GM23338 (cell line): ENCODE measurements at regions not wholly inside any gene's neighbourhood (a gene's known extent, or its start where the extent isn't known, plus 50 kb on each side); places are given as distances from the start of the nearest gene placed in this dataset.

Experiments used
- CREB1 ChIP-seq: fragments of 250-450 bp; sonication (Bioruptor Pico); IDR thresholded peaks from 2 replicates; pipeline ENCODE4 v1.5.0; 2020; ENCODE audit warnings: low read depth, mild to moderate bottlenecking, moderate library complexity
- EZH2 ChIP-seq: fragments of 200-600 bp; sonication (generic); IDR thresholded peaks from one replicate; pipeline ENCODE4 v1.8.0; 2017; ENCODE audit warnings: antibody characterized with exemption, mild to moderate bottlenecking, low read depth; ENCODE audit not compliant: unreplicated experiment
- EZH2phosphoT487 ChIP-seq: fragments of 200-600 bp; sonication (generic); IDR thresholded peaks from one replicate; pipeline ENCODE4 v1.8.1; 2018; ENCODE audit warnings: antibody characterized with exemption; ENCODE audit not compliant: unreplicated experiment
- JUNB ChIP-seq: IDR thresholded peaks from one replicate; pipeline ENCODE4 v1.6.1; 2016; ENCODE audit warnings: antibody characterized with exemption; ENCODE audit not compliant: unreplicated experiment
- NANOG ChIP-seq: IDR thresholded peaks from 2 replicates; pipeline ENCODE4 v1.6.1; 2016; ENCODE audit warnings: antibody characterized with exemption, borderline replicate concordance
- POLR2AphosphoS5 ChIP-seq: IDR thresholded peaks from 2 replicates; pipeline ENCODE4 v1.6.1; 2016; ENCODE audit warnings: antibody characterized with exemption, low read depth
- ZNF114 ChIP-seq: fragments of 250-450 bp; sonication (Bioruptor Pico); IDR thresholded peaks from 2 replicates; pipeline ENCODE4 v1.5.0; 2020; ENCODE audit warnings: mild to moderate bottlenecking, moderate library complexity
- ZNF331 ChIP-seq: fragments of 250-450 bp; sonication (Bioruptor Pico); IDR thresholded peaks from 2 replicates; pipeline ENCODE4 v1.5.0; 2020; ENCODE audit warnings: low read depth, mild to moderate bottlenecking, moderate library complexity
- TF ChIP-seq, protein P1 (sequence below), 2 experiments: fragments of 200-600 bp in 1 of 2; sonication (generic) in 1 of 2; conservative IDR thresholded peaks; 2 replicates each; pipeline versions ENCODE4 v1.5.1 to v1.6.1; 2016 to 2017; ENCODE audit warnings: antibody characterized with exemption in 2 of 2, low read depth in 2 of 2, mild to moderate bottlenecking in 2 of 2, moderate library complexity in 1 of 2
- TF ChIP-seq, protein P2 (sequence below): IDR thresholded peaks from one replicate; pipeline ENCODE4 v1.6.1; 2018; ENCODE audit warnings: antibody characterized with exemption; ENCODE audit not compliant: unreplicated experiment
- TF ChIP-seq, protein P3 (sequence below): IDR thresholded peaks from 2 replicates; pipeline ENCODE4 v1.6.1; 2016; ENCODE audit warnings: antibody characterized with exemption

DNA sequence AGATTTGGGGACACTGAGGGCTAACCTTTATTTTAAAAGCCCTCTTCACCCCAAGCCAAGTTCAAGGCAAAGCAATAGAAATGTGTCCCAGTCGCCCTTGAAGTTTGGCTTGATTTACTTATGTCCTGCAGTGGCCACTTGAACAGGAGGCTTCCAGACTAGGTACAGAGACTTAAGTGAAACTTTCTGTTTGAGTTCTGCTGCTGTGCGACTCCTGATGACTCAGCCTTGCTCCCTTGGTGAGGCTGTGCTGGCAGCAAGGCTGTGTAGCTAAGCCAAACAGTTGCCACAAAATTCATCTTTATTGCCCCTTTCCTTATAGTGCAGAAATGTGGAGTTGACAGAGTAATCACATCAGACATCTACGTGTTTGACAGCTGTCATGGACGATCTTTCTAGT lies 68.8 kb upstream of the NTRK2 start:
- TF ChIP-seq, protein P1, sequence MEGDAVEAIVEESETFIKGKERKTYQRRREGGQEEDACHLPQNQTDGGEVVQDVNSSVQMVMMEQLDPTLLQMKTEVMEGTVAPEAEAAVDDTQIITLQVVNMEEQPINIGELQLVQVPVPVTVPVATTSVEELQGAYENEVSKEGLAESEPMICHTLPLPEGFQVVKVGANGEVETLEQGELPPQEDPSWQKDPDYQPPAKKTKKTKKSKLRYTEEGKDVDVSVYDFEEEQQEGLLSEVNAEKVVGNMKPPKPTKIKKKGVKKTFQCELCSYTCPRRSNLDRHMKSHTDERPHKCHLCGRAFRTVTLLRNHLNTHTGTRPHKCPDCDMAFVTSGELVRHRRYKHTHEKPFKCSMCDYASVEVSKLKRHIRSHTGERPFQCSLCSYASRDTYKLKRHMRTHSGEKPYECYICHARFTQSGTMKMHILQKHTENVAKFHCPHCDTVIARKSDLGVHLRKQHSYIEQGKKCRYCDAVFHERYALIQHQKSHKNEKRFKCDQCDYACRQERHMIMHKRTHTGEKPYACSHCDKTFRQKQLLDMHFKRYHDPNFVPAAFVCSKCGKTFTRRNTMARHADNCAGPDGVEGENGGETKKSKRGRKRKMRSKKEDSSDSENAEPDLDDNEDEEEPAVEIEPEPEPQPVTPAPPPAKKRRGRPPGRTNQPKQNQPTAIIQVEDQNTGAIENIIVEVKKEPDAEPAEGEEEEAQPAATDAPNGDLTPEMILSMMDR (conservative IDR thresholded peaks at IDR 0.05; ENCODE audit: low read depth in 2 of 2), result no peak
- TF ChIP-seq ZNF331 (CRISPR knock-in tag) (no peak), CREB1 (CRISPR knock-in tag) (no peak), ZNF114 (CRISPR knock-in tag) (no peak), POLR2AphosphoS5 (no peak), EZH2 (no peak), NANOG (no peak), EZH2phosphoT487 (no peak), JUNB (no peak)
- TF ChIP-seq, protein P2, sequence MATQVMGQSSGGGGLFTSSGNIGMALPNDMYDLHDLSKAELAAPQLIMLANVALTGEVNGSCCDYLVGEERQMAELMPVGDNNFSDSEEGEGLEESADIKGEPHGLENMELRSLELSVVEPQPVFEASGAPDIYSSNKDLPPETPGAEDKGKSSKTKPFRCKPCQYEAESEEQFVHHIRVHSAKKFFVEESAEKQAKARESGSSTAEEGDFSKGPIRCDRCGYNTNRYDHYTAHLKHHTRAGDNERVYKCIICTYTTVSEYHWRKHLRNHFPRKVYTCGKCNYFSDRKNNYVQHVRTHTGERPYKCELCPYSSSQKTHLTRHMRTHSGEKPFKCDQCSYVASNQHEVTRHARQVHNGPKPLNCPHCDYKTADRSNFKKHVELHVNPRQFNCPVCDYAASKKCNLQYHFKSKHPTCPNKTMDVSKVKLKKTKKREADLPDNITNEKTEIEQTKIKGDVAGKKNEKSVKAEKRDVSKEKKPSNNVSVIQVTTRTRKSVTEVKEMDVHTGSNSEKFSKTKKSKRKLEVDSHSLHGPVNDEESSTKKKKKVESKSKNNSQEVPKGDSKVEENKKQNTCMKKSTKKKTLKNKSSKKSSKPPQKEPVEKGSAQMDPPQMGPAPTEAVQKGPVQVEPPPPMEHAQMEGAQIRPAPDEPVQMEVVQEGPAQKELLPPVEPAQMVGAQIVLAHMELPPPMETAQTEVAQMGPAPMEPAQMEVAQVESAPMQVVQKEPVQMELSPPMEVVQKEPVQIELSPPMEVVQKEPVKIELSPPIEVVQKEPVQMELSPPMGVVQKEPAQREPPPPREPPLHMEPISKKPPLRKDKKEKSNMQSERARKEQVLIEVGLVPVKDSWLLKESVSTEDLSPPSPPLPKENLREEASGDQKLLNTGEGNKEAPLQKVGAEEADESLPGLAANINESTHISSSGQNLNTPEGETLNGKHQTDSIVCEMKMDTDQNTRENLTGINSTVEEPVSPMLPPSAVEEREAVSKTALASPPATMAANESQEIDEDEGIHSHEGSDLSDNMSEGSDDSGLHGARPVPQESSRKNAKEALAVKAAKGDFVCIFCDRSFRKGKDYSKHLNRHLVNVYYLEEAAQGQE, result no peak
- TF ChIP-seq, protein P3, sequence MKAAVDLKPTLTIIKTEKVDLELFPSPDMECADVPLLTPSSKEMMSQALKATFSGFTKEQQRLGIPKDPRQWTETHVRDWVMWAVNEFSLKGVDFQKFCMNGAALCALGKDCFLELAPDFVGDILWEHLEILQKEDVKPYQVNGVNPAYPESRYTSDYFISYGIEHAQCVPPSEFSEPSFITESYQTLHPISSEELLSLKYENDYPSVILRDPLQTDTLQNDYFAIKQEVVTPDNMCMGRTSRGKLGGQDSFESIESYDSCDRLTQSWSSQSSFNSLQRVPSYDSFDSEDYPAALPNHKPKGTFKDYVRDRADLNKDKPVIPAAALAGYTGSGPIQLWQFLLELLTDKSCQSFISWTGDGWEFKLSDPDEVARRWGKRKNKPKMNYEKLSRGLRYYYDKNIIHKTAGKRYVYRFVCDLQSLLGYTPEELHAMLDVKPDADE, result no peak
